Panc1 (cell line): ENCODE measurements at regions not wholly inside any gene's neighbourhood (a gene's known extent, or its start where the extent isn't known, plus 50 kb on each side); places are given as distances from the start of the nearest gene placed in this dataset.

Experiments used
- POLR2AphosphoS5 ChIP-seq: IDR thresholded peaks from 2 replicates; pipeline ENCODE4 v1.6.1; 2012; ENCODE audit warnings: mild to moderate bottlenecking, low read depth, low read length, moderate library complexity
- TF ChIP-seq, protein P1 (sequence below): fragments of 450-650 bp; IDR thresholded peaks from 2 replicates; pipeline ENCODE4 v1.5.1; 2017; ENCODE audit warnings: mild to moderate bottlenecking

DNA sequence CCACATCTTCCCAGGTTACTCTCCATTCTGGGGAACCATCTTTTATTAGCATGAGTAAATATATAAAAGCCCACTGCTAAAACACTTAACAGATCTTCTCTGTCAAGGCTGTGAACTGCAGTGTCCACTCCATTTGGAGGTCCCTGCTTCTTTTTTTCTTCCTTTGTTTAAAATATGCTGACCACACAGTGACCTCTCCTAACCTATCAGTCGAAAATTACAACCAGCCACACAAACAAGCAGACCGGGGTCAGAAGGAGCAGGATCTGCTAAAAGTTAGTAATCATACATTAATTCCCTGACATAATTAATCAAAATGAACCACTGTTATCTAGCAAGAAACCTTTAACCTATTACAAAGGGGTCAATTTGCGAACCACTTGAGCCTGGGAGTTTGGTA is 427.9 kb upstream of the NR2F2 start:
- TF ChIP-seq, protein P1, sequence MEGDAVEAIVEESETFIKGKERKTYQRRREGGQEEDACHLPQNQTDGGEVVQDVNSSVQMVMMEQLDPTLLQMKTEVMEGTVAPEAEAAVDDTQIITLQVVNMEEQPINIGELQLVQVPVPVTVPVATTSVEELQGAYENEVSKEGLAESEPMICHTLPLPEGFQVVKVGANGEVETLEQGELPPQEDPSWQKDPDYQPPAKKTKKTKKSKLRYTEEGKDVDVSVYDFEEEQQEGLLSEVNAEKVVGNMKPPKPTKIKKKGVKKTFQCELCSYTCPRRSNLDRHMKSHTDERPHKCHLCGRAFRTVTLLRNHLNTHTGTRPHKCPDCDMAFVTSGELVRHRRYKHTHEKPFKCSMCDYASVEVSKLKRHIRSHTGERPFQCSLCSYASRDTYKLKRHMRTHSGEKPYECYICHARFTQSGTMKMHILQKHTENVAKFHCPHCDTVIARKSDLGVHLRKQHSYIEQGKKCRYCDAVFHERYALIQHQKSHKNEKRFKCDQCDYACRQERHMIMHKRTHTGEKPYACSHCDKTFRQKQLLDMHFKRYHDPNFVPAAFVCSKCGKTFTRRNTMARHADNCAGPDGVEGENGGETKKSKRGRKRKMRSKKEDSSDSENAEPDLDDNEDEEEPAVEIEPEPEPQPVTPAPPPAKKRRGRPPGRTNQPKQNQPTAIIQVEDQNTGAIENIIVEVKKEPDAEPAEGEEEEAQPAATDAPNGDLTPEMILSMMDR: no peak
- no peak for TF ChIP-seq POLR2AphosphoS5
